GM12865 (cell line): ENCODE measurements at regions not wholly inside any gene's neighbourhood (a gene's known extent, or its start where the extent isn't known, plus 50 kb on each side); places are given as distances from the start of the nearest gene placed in this dataset.

Experiments
- DNase-seq: peaks from one replicate; pipeline ENCODE4 v3.0.0; 2010; ENCODE audit warnings: low read depth
- H3K4me3 ChIP-seq: 2 replicates; pipeline ENCODE4 v1.5.1; 2011; ENCODE audit warnings: mild to moderate bottlenecking, low read depth, low read length, control low read depth
- CTCF ChIP-seq: IDR thresholded peaks from 2 replicates; pipeline ENCODE4 v1.5.1; 2011; ENCODE audit warnings: low read length, control low read depth, low read depth, inconsistent platforms; ENCODE audit not compliant: insufficient read depth; ENCODE audit errors: missing control alignments

GRCh38 chr12:34291001-34291400 lies 268.7 kb downstream of the ALG10 start:
- no peak overlapping the region for H3K4me3 ChIP-seq
- DNase-seq: no peak
- TF ChIP-seq CTCF: no peak

DNA sequence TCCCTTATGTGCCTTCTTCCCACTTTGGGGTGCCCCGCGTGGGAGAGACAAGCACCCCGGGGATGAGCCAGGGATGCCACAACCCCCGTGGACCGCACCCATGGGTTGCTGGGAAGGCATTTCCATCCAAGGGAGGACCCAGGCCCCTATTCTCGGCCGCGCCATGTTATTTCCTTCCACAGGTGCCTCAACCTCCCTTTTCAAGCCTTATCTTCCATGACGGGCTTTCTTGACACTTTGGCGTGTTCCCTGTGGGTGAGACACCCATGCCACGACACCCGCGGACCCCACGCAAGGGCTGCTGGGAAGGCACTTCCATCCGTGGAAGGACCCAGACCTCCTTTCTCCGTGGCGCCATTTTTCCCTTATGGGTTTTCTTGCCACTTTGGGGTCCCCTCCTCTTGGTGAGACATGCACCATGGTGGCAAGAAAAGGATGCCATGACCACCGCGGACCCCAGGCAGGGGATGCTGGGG lies 269.2 kb downstream of the ALG10 start:
- H3K4me3 ChIP-seq: no peak overlapping the region
- DNase-seq: no peak
- TF ChIP-seq CTCF: no peak

DNA sequence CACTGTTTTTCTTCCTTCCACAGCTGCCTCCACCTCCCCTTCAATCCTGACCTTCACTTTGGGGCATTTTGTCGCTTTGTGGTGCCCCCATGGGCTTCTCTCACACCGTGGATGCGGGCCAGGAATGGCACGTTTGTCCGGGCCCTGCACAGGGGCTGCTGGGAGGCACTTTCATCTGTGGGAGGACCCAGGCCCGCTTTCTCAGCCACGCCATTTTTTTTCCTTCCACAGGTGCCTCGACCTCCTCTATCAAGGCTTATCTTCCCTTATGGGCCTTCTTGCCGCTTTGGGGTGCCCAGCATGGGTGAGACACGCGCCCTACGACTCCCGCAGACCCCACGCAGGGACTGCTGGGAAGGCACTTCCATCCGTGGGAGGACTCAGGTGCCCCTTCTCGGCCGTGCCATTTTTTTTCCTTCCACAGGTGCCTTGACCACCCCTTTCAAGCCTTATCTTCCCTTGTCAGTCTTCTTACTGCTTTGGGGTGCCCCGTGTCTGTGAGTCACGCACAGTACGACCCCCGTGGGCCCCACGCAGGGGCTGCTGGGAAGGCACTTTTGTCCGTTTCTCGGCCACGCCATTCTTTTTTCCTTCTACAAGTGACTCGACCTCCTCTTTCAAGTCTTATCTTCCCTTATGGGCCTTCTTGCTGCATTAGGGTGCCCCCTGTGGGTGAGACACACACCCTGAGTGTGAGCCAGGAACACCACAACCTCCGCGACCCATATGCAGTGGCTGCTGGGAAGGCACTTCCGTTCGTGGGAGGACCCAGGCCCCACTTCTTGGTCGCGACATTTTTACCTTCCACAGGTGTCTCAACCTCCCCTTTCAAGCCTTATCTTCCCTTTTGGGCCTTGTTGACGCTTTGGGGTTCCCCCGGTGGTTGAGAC lies 270.7 kb downstream of the ALG10 start:
- DNase-seq: no peak
- H3K4me3 ChIP-seq: no peak overlapping the region
- no peak for TF ChIP-seq CTCF

GRCh38 chr12:34294137-34294536 lies 271.8 kb downstream of the ALG10 start:
- DNase-seq: no peak
- no peak for TF ChIP-seq CTCF
- no peak overlapping the region for H3K4me3 ChIP-seq

- H3K4me3 ChIP-seq: no peak overlapping the region
- DNase-seq: no peak
- no peak for TF ChIP-seq CTCF
These were observed 272.5 kb downstream of the ALG10 start for GRCh38 chr12:34294671-34295365.

- H3K4me3 ChIP-seq: no peak overlapping the region
- DNase-seq: no peak
- no peak for TF ChIP-seq CTCF
These were observed 273.3 kb downstream of the ALG10 start for GRCh38 chr12:34295366-34296142.
